ENCODE measurements at regions not wholly inside any gene's neighbourhood (a gene's known extent, or its start where the extent isn't known, plus 50 kb on each side); places are given as distances from the start of the nearest gene placed in this dataset.

DNA sequence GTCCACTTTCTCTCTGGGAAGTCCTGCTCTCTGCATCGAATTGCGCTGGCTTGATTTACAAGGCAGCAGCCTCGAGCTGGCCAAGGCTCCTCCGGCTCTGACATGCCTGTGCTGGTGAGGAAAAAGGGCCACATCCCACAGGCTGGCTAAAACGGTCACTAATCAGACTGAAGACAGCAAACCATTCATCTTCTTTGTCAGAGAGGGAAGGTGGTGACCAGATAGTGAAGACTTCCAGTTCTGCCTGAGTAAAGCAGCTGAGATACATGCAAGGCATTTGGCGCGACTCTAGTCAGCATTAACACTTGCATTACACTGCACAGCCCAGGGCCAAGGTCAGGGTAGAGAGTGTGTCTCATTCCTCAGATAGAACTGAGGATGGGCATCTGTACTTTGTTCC lies 203.2 kb upstream of the MAP3K7 start:
- FAIRE-seq (no peak), DNase-seq (ENCODE audit: insufficient read length) (no peak)
- TF ChIP-seq POLR2A (IDR thresholded peaks at IDR 0.05; ENCODE audit: low read depth, low read length) = no peak

GRCh38 chr6:90788781-90789180 lies 201.9 kb upstream of the MAP3K7 start:
- no peak for DNase-seq (ENCODE audit: insufficient read length)
- TF ChIP-seq TAF1 (IDR thresholded peaks at IDR 0.05; ENCODE audit: borderline replicate concordance, low read depth, low read length) (no peak), POLR2AphosphoS5 (IDR thresholded peaks at IDR 0.05; ENCODE audit: low read depth, low read length) (no peak), POLR2A (IDR thresholded peaks at IDR 0.05; ENCODE audit: low read depth, low read length) (no peak)
- FAIRE-seq = no peak

GRCh38 chr6:90787446-90787845 lies 200.6 kb upstream of the MAP3K7 start:
- FAIRE-seq = no peak
- no peak for TF ChIP-seq TAF1 (IDR thresholded peaks at IDR 0.05; ENCODE audit: borderline replicate concordance, low read depth, low read length)
- no peak for TF ChIP-seq POLR2AphosphoS5 (IDR thresholded peaks at IDR 0.05; ENCODE audit: low read depth, low read length)
- TF ChIP-seq POLR2A (IDR thresholded peaks at IDR 0.05; ENCODE audit: low read depth, low read length) = no peak
- DNase-seq (ENCODE audit: insufficient read length) = no peak

DNA sequence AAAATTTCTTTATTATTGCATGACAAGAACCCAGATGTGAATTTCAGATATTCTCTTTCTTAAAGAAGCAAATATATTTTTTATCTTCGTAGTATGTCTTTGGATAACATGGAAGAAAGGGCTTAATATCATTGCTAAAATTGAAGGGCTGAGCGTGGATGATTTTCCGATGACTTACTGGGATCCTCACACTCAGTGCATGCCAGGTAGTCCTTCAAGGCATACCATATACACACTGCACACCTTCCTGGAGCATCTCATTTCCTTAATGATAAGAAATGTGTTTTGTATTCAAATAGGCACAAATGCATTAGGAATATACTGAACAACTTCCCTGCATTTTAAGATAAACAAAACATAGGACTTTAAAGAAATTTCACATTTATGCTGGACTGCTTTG lies 193.9 kb upstream of the MAP3K7 start:
- no peak for DNase-seq (ENCODE audit: insufficient read length)
- TF ChIP-seq POLR2AphosphoS5 (IDR thresholded peaks at IDR 0.05; ENCODE audit: low read depth, low read length) (no peak), TAF1 (IDR thresholded peaks at IDR 0.05; ENCODE audit: borderline replicate concordance, low read depth, low read length) (no peak), POLR2A (IDR thresholded peaks at IDR 0.05; ENCODE audit: low read depth, low read length) (no peak)

DNA sequence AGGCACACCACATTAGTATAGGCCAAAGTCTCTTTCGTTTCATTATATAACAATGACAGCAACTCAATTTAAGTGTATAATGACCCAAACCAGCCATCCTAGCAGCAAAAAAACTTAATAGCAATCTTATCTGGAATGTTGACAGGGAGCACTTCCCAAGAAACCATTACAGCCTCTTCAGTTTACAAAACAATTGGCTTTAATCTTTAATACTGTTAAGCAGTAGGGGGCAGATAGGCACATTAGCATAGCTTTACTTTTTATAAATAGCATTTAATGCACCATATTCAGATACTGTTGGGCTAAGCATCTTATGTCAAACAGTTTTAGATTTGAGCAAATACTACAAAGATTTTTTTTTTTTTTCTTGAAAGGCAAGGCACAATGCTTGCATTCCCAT lies 193.3 kb upstream of the MAP3K7 start:
- TF ChIP-seq TAF1 (IDR thresholded peaks at IDR 0.05; ENCODE audit: borderline replicate concordance, low read depth, low read length) (no peak), POLR2A (IDR thresholded peaks at IDR 0.05; ENCODE audit: low read depth, low read length) (no peak), POLR2AphosphoS5 (IDR thresholded peaks at IDR 0.05; ENCODE audit: low read depth, low read length) (no peak)
- no peak for FAIRE-seq

More for the DNA sequence above, 193.9 kb upstream of the MAP3K7 start:
- FAIRE-seq = no peak

GRCh38 chr6:90778417-90779203 lies 191.7 kb upstream of the MAP3K7 start:
- DNase-seq (ENCODE audit: insufficient read length) (no peak), FAIRE-seq (no peak)
- TF ChIP-seq TAF1 (IDR thresholded peaks at IDR 0.05; ENCODE audit: borderline replicate concordance, low read depth, low read length) (no peak), POLR2A (IDR thresholded peaks at IDR 0.05; ENCODE audit: low read depth, low read length) (no peak), POLR2AphosphoS5 (IDR thresholded peaks at IDR 0.05; ENCODE audit: low read depth, low read length) (no peak)

More for the DNA sequence above, 193.3 kb upstream of the MAP3K7 start:
- no peak for DNase-seq (ENCODE audit: insufficient read length)

- no peak for DNase-seq (ENCODE audit: insufficient read length)
- no peak for TF ChIP-seq POLR2AphosphoS5 (IDR thresholded peaks at IDR 0.05; ENCODE audit: low read depth, low read length)
- no peak for TF ChIP-seq TAF1 (IDR thresholded peaks at IDR 0.05; ENCODE audit: borderline replicate concordance, low read depth, low read length)
- no peak for TF ChIP-seq POLR2A (IDR thresholded peaks at IDR 0.05; ENCODE audit: low read depth, low read length)
- no peak for FAIRE-seq
Observed at GRCh38 chr6:90770778-90771177, 183.9 kb upstream of the MAP3K7 start.

- TF ChIP-seq POLR2A (IDR thresholded peaks at IDR 0.05; ENCODE audit: low read depth, low read length) (no peak), POLR2AphosphoS5 (IDR thresholded peaks at IDR 0.05; ENCODE audit: low read depth, low read length) (no peak), TAF1 (IDR thresholded peaks at IDR 0.05; ENCODE audit: borderline replicate concordance, low read depth, low read length) (no peak)
- no peak for FAIRE-seq
- no peak for DNase-seq (ENCODE audit: insufficient read length)
Observed at GRCh38 chr6:90765895-90766294, 179.0 kb upstream of the MAP3K7 start.

DNA sequence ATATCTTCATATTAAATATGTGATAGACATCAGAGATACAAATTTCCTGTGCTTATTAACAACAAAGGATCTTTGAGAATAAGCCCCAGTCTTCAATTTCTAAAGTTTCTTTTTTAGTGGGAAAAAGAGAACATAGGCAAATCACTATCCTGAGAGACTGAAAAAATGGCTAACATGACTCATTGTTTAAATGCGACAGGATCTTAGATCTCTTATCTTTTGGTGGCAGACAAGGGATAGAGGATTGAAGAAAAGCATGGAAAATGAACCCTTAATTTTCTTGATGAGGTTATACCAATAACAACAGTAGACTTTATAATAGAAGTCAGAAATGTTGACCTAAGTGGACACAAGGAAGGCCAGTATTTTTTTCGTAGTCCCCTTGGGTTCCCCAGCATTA lies 178.6 kb upstream of the MAP3K7 start:
- DNase-seq (ENCODE audit: insufficient read length) (no peak), FAIRE-seq (no peak)
- TF ChIP-seq POLR2AphosphoS5 (IDR thresholded peaks at IDR 0.05; ENCODE audit: low read depth, low read length) (no peak), POLR2A (IDR thresholded peaks at IDR 0.05; ENCODE audit: low read depth, low read length) (no peak), TAF1 (IDR thresholded peaks at IDR 0.05; ENCODE audit: borderline replicate concordance, low read depth, low read length) (no peak)

DNA sequence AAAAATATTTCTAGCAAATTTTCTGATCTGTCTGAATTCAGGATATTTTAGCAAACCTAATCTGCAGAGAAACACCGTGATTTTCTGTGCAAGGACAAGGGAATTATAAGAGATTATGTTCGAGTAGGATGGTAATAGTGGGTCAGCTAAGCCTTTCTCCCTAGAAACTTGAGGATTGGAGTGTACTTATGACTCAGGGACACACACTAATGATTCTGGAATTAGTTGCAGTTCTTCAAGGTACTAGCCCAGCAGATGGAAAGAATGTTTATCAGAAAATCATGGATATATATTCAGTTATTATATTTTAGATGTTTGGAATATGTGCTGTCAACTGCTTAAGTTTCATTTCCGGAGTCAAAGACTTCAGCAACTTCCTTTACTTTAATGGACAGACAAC lies 177.1 kb upstream of the MAP3K7 start:
- FAIRE-seq = no peak
- no peak for TF ChIP-seq TAF1 (IDR thresholded peaks at IDR 0.05; ENCODE audit: borderline replicate concordance, low read depth, low read length)
- TF ChIP-seq POLR2A (IDR thresholded peaks at IDR 0.05; ENCODE audit: low read depth, low read length) = no peak
- no peak for TF ChIP-seq POLR2AphosphoS5 (IDR thresholded peaks at IDR 0.05; ENCODE audit: low read depth, low read length)
- DNase-seq (ENCODE audit: insufficient read length) = no peak

DNA sequence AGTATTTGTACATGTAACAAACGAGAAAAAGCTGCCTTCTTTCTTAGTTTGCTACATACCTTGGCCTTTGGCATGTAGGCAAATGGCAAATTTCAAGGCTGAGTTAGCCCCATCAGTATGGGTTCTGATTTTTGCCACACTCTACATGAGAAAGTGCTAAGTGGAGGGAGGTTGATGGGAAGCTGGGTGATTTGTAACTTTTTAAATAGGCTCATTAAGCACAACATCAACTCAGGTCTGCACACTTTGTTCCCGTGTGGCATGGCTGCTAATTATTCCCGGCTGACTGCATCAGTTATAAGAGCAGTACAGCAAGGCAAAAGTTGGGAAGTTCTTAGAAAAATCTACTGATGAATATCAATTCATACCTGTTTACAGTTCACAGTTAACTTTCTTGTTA lies 172.8 kb upstream of the MAP3K7 start:
- TF ChIP-seq POLR2A (IDR thresholded peaks at IDR 0.05; ENCODE audit: low read depth, low read length) (no peak), TAF1 (IDR thresholded peaks at IDR 0.05; ENCODE audit: borderline replicate concordance, low read depth, low read length) (no peak), POLR2AphosphoS5 (IDR thresholded peaks at IDR 0.05; ENCODE audit: low read depth, low read length) (no peak)
- no peak for FAIRE-seq

DNA sequence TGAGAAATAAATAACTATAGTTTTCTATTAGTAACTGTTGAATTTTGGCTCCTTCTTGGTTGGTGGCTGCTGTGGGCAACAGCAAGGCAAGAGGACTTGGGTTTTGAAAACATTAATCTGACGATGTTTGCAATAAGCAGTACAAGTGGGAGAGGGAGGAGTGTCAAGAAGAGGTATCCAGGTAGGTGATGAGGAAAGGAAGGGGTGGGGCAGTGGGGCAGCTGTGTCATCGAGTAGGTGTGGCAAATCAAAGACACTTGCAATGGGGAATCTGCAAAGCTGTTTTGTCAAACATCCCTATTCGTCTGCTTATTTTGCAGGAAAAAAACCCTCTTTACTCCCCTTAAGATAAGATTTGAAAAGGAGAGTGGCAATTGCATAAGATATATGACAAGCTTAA lies 171.9 kb upstream of the MAP3K7 start:
- DNase-seq (ENCODE audit: insufficient read length) (no peak), FAIRE-seq (no peak)
- TF ChIP-seq POLR2AphosphoS5 (IDR thresholded peaks at IDR 0.05; ENCODE audit: low read depth, low read length) (no peak), TAF1 (IDR thresholded peaks at IDR 0.05; ENCODE audit: borderline replicate concordance, low read depth, low read length) (no peak), POLR2A (IDR thresholded peaks at IDR 0.05; ENCODE audit: low read depth, low read length) (no peak)

More for the DNA sequence above, 172.8 kb upstream of the MAP3K7 start:
- no peak for DNase-seq (ENCODE audit: insufficient read length)
